PC-9 (cell line): ENCODE measurements at regions not wholly inside any gene's neighbourhood (a gene's known extent, or its start where the extent isn't known, plus 50 kb on each side); places are given as distances from the start of the nearest gene placed in this dataset.

ENCODE experiments used
- BruUV-seq: library from RNA; stranded (reverse); fragments of 400-500 nt; replicated peaks from 2 replicates; lab custom pipeline; 2021; lab: Mats Ljungman, UMichigan
- CTCF ChIA-PET: fragments of 300-600 bp; sonication (Branson Sonifier 250); formaldehyde crosslinking; loops from one replicate; lab custom pipeline; 2022; ENCODE audit warnings: antibody characterized with exemption; lab: Charles Lee
- POLR2A ChIA-PET: fragments of 300-600 bp; sonication (Branson Sonifier 250); formaldehyde crosslinking; loops from one replicate; lab custom pipeline; 2022; ENCODE audit warnings: antibody characterized with exemption; ENCODE audit not compliant: unreplicated experiment; lab: Charles Lee
- DNase-seq, 2 experiments: peaks; one replicate each; pipeline versions ENCODE4 v3.0.0 to v3.0.0-alpha.2; 2015 to 2022; ENCODE audit warnings: mixed read lengths in 1 of 2
- H2AFZ ChIP-seq: fragments of 200-600 bp; sonication (generic); 2 replicates; pipeline ENCODE4 v1.8.1; 2017; ENCODE audit warnings: antibody characterized with exemption
- H3F3A ChIP-seq: fragments of 200-600 bp; sonication (generic); 2 replicates; pipeline ENCODE4 v1.8.1; 2017; ENCODE audit warnings: antibody characterized with exemption, mild to moderate bottlenecking, low read depth; ENCODE audit not compliant: insufficient read depth
- H3K27ac ChIP-seq: fragments of 200-600 bp; sonication (generic); 2 replicates; pipeline ENCODE4 v1.6.1; 2016; ENCODE audit warnings: mixed run types
- H3K27me3 ChIP-seq: fragments of 200-600 bp; sonication (generic); 2 replicates; pipeline ENCODE4 v1.6.1; 2016; ENCODE audit warnings: low read depth, mixed run types; ENCODE audit not compliant: insufficient read depth
- H3K36me3 ChIP-seq: fragments of 200-600 bp; sonication (generic); 2 replicates; pipeline ENCODE4 v1.6.1; 2016; ENCODE audit warnings: low read depth, mixed run types
- H3K4me1 ChIP-seq: fragments of 200-600 bp; sonication (generic); replicated peaks from 2 replicates; pipeline ENCODE4 v1.6.1; 2016; ENCODE audit warnings: mixed run types; ENCODE audit not compliant: insufficient read depth
- H3K4me2 ChIP-seq: fragments of 200-600 bp; sonication (generic); 2 replicates; pipeline ENCODE4 v1.6.1; 2017; ENCODE audit warnings: mixed run types
- H3K4me3 ChIP-seq: fragments of 200-600 bp; sonication (generic); 2 replicates; pipeline ENCODE4 v1.6.1; 2016; ENCODE audit warnings: mixed run types
- H3K79me2 ChIP-seq: fragments of 200-600 bp; sonication (generic); 2 replicates; pipeline ENCODE4 v1.6.1; 2017; ENCODE audit warnings: low read depth, mixed run types
- H3K9me2 ChIP-seq: fragments of 200-600 bp; sonication (generic); 2 replicates; pipeline ENCODE4 v1.8.1; 2017; ENCODE audit warnings: mild to moderate bottlenecking; ENCODE audit not compliant: insufficient read depth
- H3K9me3 ChIP-seq: fragments of 200-600 bp; sonication (generic); 2 replicates; pipeline ENCODE4 v1.8.1; 2016; ENCODE audit warnings: low read depth; ENCODE audit not compliant: insufficient read depth
- H4K20me1 ChIP-seq: fragments of 200-600 bp; sonication (generic); 2 replicates; pipeline ENCODE4 v1.8.1; 2017; ENCODE audit not compliant: insufficient read depth
- CTCF ChIP-seq: fragments of 200-600 bp; sonication (generic); conservative IDR thresholded peaks from 2 replicates; pipeline ENCODE4 v1.6.1; 2017; ENCODE audit warnings: mixed run types, antibody characterized with exemption, mild to moderate bottlenecking, moderate library complexity
- EZH2 ChIP-seq: fragments of 200-600 bp; sonication (generic); IDR thresholded peaks from 2 replicates; pipeline ENCODE4 v1.8.0; 2017; ENCODE audit warnings: antibody characterized with exemption, low read depth
- intact Hi-C: fragments of 100-400 bp; cut with micrococcal nuclease; formaldehyde crosslinking; loops from one replicate; pipeline ENCODE4 v1.10.0; 2022; ENCODE audit not compliant: unreplicated experiment

- no peak for DNase-seq
- Histone ChIP-seq H3K9me2 (no peaks in the 10 kb centered on the region), H3K4me2 (no peak overlapping the region), H2AFZ (no peak overlapping the region), H3K36me3 (no peaks in the 10 kb centered on the region), H3K9me3 (0 out of 2 replicates have a peak, but pooled peaks cover 4% of the 10 kb centered on the region), H3F3A (no peaks in the 10 kb centered on the region), H4K20me1 (no peaks in the 10 kb centered on the region), H3K27ac (no peak overlapping the region), H3K4me1 (no peaks in the 10 kb centered on the region), H3K4me3 (no peak overlapping the region), H3K79me2 (no peaks in the 10 kb centered on the region), H3K27me3 (0 out of 2 replicates have a peak, but pooled peaks cover 6% of the 10 kb centered on the region)
- BruUV-seq = no TSS peak
- ChIA-PET CTCF (no interaction called here), POLR2A (no interaction called here)
- intact Hi-C loops = no loop called here
- TF ChIP-seq CTCF = no peak
- TF ChIP-seq EZH2 = no peak
Observed at GRCh38 chr5:6812091-6812490, 98.9 kb downstream of the TENT4A start.

GRCh38 chr5:6812800-6813731 is 99.8 kb downstream of the TENT4A start:
- Histone ChIP-seq H3F3A (no peaks in the 10 kb centered on the region), H3K9me3 (no peaks in the 10 kb centered on the region), H3K27ac (no peak overlapping the region), H3K4me2 (no peak overlapping the region), H3K36me3 (no peaks in the 10 kb centered on the region), H3K9me2 (no peaks in the 10 kb centered on the region), H3K27me3 (peaks cover 8% of the 10 kb centered on the region; the same call in 1 of the 2 replicates), H3K4me1 (no peaks in the 10 kb centered on the region), H4K20me1 (no peaks in the 10 kb centered on the region), H2AFZ (no peak overlapping the region), H3K79me2 (no peaks in the 10 kb centered on the region), H3K4me3 (no peak overlapping the region)
- CTCF ChIA-PET = no interaction called here
- intact Hi-C loops = no loop called here
- DNase-seq = peak in 1 of 2 experiments; percentile 48
- TF ChIP-seq EZH2 = no peak
- no peak for TF ChIP-seq CTCF
- no TSS peak for BruUV-seq
- POLR2A ChIA-PET = no interaction called here

DNA sequence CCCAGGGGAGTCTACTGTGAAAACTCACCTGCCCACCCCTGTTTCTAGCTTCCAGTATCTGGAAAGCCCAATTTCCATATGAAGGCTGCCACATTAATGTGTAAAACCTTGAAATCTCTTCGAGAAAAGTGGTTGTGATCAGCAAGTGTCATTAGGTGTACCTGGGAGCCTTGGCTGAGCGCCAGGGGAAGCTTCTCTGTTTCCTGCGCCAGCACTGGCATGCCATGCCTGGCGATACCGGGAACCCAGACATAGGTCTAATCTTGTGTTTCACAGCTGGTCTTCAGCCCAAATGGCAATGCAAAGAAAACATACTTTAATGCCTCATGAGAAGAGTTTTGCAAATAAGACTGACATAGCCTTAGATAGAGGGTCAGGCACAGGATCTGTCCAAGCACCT is 101.6 kb downstream of the TENT4A start:
- H3K27me3 ChIP-seq = peaks cover 26% of the 10 kb centered on the region
- CTCF ChIA-PET = no interaction called here

More for the DNA sequence above, 101.6 kb downstream of the TENT4A start:
- H3K36me3 ChIP-seq = no peaks in the 10 kb centered on the region
- no peaks in the 10 kb centered on the region for H3K9me3 ChIP-seq
- no peaks in the 10 kb centered on the region for H3K79me2 ChIP-seq
- no peaks in the 10 kb centered on the region for H3F3A ChIP-seq
- H4K20me1 ChIP-seq = no peaks in the 10 kb centered on the region
- no peak for DNase-seq
- H3K4me2 ChIP-seq = no peak overlapping the region
- intact Hi-C loops = no loop called here
- no peak for TF ChIP-seq EZH2
- no peak for TF ChIP-seq CTCF
- POLR2A ChIA-PET = no interaction called here
- H2AFZ ChIP-seq = no peak overlapping the region
- H3K4me3 ChIP-seq = no peak overlapping the region
- H3K4me1 ChIP-seq = no peaks in the 10 kb centered on the region
- H3K27ac ChIP-seq = no peak overlapping the region
- no peaks in the 10 kb centered on the region for H3K9me2 ChIP-seq
- BruUV-seq = no TSS peak
